ENCODE measurements at regions not wholly inside any gene's neighbourhood (a gene's known extent, or its start where the extent isn't known, plus 50 kb on each side); places are given as distances from the start of the nearest gene placed in this dataset.
A peak's percentile ranks its signal among the peaks of the same experiment; 100 is the strongest.
"Not testable (repeated sequence)": the region's sequence is repeated elsewhere in the genome, so short reads cannot be mapped to it uniquely, and the experiment has no call there.

GRCh38 chr6:27163834-27164233, 83.7 kb upstream of the PRSS16 start:
- no peak for DNase-seq

- no peak for DNase-seq
Observed at GRCh38 chr6:27168108-27168507, 79.4 kb upstream of the PRSS16 start.

- DNase-seq, result no peak
Observed at GRCh38 chr6:27168586-27169443, 78.7 kb upstream of the PRSS16 start.

- not testable (repeated sequence) for DNase-seq
Observed at GRCh38 chr6:27172524-27173231, 74.8 kb upstream of the PRSS16 start.

GRCh38 chr6:27173232-27173601, 74.3 kb upstream of the PRSS16 start:
- DNase-seq, result not testable (repeated sequence)

- DNase-seq, result no peak
Observed at GRCh38 chr6:27174958-27175357, 72.5 kb upstream of the PRSS16 start.

- DNase-seq, result peak; percentile 51
Observed at GRCh38 chr6:27176096-27176495, 71.4 kb upstream of the PRSS16 start.

GRCh38 chr6:27176523-27177484, 70.7 kb upstream of the PRSS16 start:
- peak; percentile 74 for DNase-seq

GRCh38 chr6:27177485-27178406, 69.8 kb upstream of the PRSS16 start:
- peak; percentile 88 for DNase-seq

- no peak for DNase-seq
Observed at GRCh38 chr6:27178407-27178730, 69.1 kb upstream of the PRSS16 start.

GRCh38 chr6:27178860-27179259, 68.6 kb upstream of the PRSS16 start:
- DNase-seq, result no peak

GRCh38 chr6:27183060-27183832, 64.3 kb upstream of the PRSS16 start:
- no peak for DNase-seq

GRCh38 chr6:27187231-27188060, 60.1 kb upstream of the PRSS16 start:
- no peak for DNase-seq

- peak; percentile 74 for DNase-seq
Observed at GRCh38 chr6:27188061-27188884, 59.2 kb upstream of the PRSS16 start.

GRCh38 chr6:27188885-27189418, 58.5 kb upstream of the PRSS16 start:
- peak; percentile 62 for DNase-seq

GRCh38 chr6:27190126-27190525, 57.4 kb upstream of the PRSS16 start:
- no peak for DNase-seq

GRCh38 chr6:27194453-27194852, 53.0 kb upstream of the PRSS16 start:
- DNase-seq, result not testable (repeated sequence)

- not testable (repeated sequence) for DNase-seq
Observed at GRCh38 chr6:27195547-27195946, 52.0 kb upstream of the PRSS16 start.
